ENCODE measurements at regions not wholly inside any gene's neighbourhood (a gene's known extent, or its start where the extent isn't known, plus 50 kb on each side); places are given as distances from the start of the nearest gene placed in this dataset.
"Not testable (repeated sequence)": the region's sequence is repeated elsewhere in the genome, so short reads cannot be mapped to it uniquely, and the experiment has no call there.

DNA sequence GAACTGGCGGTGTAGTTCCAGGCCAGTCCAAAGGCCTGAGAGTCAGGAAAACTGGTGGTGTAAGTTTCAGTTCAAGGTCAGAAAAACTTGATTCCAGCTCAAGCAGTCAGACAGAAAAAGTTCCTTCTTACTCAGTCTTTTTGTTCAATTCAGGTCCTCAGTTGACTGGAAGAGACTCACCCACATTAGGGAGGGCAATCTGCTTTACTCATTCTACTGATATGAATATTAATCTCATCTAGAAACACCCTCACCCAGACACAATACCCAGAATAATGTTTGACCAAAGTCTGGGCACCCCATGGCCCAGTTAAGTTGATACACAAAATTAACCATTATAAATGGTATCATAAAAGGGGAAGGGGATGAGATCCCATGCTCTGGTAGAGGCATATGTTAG, 50.1 kb upstream of the LTA4H start:
- DNase-seq (ENCODE audit: low spot score) = no peak

DNA sequence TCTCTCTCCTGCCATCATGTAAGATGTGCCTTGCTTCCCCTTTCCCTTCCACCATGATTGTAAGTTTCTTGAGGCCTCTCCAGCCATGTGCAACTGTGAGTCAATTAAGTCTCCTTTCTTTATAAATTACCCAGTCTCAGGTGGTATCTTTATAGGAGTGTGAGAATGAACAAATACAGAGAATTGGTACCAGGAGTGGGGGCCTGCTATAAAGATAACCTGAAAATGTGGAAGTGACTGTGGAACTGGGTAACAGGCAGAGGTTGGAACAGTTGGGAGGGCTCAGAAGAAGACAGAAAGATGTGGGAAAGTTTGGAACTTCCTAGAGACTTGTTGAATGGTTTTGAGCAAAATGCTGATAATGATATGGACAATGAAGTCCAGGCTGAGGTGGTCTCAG, 50.8 kb upstream of the LTA4H start:
- DNase-seq (ENCODE audit: low spot score) = not testable (repeated sequence)

DNA sequence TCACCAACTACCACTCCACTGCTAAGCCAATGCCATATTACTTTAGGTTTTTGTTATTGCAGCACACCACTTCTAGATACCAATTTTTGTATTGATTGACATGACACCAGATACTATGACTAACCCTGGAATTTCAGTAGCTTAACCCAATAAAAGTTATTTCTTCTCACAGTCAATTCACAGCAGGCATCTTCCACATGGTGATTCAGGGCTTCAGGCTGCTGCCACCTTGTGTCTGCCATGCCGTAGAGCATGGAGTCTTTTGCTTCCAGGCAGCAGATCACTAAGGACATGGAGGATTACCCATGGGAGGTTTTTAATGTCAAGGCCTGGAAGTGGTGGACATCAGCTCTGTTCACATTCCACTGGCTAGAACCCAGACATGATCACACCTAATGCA, 56.4 kb upstream of the LTA4H start:
- DNase-seq (ENCODE audit: low spot score) = no peak

DNA sequence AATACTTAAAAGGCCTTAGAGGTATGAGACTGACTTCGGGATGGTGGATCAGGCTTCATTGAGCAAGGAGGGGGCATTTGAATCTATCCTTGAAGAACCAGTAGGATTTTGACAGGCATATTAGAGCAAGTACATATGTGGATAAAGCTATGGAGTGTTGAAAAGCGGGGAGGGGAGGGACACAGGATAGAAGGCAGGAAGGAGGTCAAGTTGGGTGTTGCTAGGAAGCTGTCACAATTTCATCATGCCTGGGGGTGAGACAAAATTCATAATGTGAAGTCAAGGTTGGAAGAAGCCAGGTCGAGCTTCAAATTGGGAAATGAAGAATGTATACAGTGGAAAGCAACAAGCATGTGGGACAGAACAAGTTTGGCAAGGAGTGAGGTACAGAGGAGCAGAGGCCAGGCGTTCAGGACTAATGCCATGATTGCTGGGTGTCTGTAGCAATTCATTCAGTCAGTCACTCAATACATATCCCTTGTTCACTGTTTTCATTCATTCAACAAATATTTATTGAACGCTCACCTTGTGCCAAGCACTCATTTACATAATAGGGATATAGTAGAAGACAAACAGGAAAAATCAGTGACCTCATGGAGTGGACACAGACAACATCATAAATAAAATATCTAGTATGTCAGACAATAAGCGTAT, 58.3 kb upstream of the LTA4H start:
- DNase-seq (ENCODE audit: low spot score) = no peak

DNA sequence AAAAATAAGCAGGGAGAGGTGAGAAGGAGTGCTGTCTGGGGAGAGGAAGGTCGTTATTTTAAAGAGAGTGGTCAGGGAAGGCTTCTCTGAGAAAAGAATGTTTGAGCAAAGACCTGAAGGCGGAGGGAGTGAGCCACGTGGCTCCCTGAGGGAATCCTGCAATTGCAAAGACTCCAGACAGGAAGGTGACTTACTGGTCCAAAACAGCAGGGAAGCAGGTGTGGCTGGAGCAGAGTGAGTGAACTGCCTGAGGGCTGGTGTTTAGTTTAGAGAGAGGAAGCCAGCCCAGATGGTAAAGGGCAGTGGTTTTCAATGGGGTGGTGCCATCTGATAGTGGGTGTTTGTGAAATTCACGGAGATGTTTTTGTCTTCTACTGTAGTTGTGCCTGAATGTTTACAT, 58.8 kb upstream of the LTA4H start:
- DNase-seq (ENCODE audit: low spot score) = no peak

DNA sequence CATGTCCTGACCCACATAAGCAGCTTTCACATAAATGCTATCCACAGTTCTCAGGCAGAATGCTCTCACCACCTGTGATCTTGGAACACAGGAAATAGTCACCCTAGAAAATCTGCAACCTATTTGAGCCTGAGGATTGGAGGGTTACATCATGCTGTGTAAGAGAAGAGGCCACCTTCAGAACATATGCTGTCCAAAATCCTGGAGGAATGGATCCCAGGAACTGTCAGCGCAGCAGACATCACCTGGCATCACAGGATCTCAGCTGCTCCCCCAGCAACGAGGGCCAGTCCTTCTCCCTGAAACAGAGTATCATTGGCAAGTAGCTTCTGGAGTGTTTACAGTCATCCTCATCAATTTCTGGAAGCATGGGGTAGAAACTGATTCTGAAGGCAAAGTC, 63.2 kb upstream of the LTA4H start:
- DNase-seq (ENCODE audit: low spot score) = no peak

DNA sequence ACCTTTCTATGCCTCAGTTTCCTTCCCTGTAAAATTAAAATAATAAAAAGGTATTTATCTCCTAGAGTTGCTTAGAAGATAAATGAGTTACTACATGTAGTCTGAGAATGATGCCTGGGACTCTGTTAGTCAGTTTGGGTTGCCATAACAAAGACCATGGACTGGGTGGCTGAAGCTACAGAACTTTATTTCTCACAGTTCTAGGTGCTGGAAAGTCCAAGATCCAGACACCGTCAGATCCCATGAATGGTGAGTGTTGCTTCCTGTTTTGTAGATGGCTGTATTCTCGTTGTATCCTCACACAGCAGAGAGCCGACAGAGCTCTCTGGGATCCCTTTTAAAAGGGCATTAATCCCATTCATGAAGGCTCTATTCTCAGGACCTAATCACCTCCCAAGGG, 64.0 kb upstream of the LTA4H start:
- DNase-seq (ENCODE audit: low spot score) = no peak

DNA sequence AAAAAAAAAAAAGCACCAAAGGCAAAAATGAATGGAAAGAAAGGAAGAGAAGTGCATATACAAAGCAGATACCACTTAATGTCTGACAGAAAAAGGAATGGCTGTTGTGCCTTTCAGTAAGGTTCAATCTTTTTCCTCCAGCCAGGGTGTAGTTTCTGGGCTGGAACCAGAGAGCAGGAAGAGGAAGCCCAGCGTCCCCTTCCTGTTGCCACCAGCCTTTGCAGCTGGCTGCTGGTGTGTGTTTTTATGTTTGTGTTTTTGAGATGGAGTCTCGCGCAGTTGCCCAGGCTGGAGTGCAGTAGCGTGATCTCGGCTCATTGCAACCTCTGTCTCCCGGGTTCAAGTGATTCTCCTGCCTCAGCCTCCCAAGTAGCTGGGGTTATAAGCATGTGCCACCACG, 64.6 kb upstream of the LTA4H start:
- DNase-seq (ENCODE audit: low spot score) = no peak

DNA sequence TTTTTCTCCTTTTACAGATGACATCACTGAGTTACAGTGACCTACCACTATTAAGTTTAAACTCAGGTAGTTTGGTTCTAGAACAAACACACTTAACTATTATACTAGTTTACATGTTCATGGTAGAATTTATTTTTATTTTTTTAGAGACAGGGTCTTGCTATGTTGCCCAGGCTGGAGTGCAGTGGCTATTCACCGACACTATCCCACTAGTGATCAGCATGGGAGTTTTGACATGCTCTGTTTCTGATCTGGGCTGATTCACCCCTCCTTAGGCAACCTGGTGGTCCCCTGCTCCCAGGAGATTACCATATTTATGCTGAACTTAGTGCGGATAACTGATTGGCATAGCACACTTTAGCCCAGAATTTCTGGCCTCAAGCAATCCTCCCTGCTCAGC, 66.4 kb upstream of the LTA4H start:
- no peak for DNase-seq (ENCODE audit: low spot score)

DNA sequence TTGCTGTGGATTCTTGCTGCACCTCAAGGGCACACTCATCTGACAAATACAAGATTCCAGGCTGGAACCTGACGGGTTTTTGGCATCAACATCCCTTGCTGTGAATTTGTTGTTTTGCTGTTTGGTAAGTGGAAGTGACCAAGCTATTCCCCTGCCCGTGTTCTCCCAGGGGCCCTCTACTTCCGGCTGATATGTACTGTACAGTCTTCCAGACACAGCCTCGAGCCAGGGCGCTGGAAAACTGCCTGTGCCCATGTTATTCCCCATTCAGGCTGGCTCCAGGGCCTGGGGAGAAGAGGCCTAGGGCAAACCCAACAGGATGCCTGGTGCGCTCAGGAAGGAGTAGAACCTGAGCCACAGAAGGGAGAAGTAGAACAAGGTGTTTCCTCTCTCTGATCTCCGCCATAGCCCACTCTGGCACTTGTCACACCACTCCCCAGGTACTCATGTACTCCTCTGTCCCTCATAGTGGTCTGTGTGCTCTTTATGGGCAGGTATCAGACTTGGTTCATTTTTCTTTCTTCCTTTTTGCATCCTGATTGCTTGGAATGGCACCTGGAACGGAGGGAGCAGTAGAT, 67.8 kb upstream of the LTA4H start:
- no peak for DNase-seq (ENCODE audit: low spot score)

DNA sequence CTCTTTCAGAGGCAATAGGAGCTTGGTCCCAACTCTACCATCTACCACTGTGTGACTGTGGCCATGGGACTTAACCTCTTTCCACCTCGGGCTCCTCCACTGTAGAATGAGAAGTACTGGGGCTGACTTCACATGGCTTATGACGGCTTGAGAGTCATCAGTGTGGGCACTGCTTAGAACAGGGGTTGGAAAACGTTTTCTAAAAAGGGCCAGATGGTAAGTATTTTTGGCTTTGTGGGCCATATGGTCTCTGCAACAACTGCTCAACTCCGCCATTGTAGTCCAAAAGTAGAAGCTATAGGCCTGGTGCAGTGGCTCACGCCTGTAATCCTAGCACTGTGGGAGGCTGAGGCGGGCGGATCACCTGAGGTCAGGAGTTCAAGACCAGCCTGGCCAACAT, 69.2 kb upstream of the LTA4H start:
- DNase-seq (ENCODE audit: low spot score) = no peak

DNA sequence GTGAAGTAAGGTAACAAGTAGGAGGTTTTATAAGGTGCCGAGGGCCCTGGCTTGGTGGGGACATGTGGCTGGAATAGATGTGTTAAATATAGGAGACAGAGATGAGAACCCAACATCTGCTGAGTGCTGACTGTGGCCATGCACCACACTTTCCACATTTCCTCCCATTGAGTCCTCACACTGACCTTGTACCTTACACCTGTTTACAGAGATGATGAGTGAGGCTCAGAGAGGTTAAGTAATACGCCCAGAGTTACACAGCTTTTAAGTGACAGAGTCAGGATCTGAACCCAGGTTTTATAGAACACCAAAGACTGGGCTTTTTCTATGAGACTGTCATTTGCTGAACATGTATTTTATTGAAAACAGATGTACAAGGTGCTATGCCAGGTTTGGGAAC, 70.8 kb upstream of the LTA4H start:
- no peak for DNase-seq (ENCODE audit: low spot score)

DNA sequence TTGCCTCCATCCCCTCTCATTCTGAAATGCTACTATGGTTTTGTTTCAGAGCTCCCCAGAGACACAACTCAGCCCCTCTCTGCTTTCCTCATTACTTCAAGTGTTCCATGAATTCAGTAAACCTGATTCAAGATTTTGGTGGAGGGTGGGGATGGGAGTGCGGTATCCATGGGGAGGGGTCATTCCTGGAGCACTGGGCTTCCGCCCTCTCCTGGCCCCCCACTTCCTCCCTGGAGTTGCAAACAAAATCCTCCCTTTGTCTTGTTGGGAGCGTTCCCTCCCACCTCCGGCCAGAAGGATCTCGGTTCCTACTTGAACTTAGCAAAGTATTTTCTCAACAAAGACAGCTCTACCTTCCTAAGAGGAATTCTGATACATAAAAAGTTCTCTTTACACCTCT, 71.8 kb upstream of the LTA4H start:
- no peak for DNase-seq (ENCODE audit: low spot score)

DNA sequence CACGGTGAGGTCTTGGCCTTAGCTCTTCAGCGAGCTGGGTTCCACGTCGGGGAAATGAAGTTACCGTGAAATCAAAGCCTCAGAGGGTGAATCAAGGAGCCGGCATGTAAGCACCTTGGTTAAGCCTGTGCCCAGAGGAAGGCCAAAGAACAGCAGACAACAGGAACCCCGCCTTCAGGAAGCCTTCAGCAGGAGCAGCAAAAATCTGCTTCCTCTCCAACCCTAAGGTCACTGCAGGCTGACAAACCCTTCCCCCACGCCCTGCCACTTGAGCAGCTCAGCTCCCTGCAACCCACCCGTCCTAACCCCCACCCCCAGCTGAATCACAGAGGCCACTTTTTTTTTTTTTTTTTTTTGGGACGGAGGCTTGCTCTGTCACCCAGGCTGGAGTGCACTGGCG, 72.9 kb upstream of the LTA4H start:
- DNase-seq (ENCODE audit: low spot score) = no peak

DNA sequence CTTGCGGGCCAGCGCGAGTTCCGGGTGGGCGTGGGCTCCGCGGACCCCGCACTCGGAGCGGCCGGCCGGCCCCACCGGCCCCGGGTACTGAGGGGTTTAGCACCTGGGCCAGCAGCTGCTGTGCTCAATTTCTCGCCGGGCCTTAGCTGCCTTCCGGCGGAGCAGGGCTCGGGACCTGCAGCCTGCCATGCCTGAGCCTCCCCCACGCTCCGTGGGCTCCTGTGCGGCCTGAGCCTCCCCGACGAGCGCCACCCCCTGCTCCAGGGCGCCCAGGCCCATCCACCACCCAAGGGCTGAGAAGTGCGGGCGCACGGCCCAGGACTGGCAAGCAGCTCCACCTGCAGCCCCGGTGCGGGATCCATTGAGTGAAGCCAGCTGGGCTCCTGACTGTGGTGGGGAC, 73.6 kb upstream of the LTA4H start:
- DNase-seq (ENCODE audit: low spot score) = not testable (repeated sequence)

DNA sequence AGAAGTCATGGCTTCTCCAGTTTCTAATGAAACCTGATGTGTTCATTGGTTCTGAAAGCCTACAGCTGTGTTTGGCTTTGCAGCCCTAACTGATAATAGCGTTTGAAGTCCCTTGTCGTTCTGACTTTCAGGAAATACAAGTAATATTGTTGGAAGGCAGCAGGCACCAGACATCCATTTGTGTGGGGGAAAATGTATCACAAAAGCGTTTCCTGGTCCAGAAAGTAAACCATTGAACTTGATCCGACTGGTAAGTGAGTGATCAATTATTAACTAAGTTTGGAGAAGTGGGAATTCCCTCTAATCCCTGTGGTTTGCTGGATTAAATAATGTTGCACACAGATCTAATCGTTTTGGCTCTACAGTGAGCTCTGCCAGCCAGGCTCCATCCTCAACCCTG, 77.3 kb upstream of the LTA4H start:
- no peak for DNase-seq (ENCODE audit: low spot score)

DNA sequence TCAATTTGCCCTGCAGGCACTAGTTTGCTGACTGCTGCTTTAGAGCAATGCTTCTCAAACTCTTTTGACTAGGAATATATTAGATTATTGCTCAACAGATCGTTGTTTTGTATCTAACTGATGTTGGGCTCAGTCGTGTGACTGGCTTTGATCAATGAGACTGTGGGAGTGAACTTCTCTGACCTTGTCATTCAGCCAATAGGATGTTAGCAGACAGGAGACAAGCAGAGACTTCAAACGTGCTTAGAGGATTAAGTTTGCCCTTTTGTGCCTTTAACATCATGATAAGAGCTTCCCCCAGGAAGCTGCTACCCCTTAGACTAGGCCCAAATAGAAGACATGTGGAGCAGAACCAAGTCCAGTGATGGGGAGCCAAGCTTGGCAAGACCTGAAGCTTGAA, 76.7 kb upstream of the ELK3 start:
- DNase-seq (ENCODE audit: low spot score) = no peak

DNA sequence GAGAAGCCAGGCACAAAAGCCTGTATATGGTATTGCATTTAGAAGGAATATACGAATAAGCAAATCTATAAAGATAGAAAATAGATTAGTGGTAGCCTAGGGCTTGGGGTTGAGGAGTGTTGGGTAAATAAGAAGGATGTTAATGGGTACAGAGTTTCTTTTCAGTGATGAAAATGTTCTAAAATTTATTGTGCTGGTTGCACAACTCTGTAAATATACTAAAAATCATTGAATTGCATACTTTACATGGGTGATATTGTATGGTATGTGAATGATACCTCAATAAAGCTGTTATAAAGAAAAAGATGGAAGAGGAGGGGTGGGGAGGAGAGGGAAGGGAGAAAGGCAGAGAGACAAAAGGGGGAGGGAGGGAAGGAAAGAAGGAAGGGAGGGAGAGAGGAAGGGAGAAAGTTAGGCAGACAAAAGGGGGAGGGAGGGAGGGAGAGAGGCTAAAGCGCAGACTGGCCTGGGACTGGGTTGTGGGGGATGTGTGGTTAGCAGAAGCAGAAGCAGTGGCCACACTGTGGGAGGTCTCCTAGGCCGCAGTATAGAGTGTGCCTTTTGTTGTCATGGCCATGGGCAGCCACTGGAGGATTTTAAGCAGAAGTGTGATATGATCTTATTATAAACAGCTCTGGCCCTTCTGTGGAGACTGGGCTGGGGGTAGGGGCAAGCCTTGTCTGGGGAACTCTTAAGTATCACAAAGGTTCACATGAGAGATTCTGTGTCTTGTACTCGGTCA, 73.6 kb upstream of the ELK3 start:
- DNase-seq (ENCODE audit: low spot score) = no peak

DNA sequence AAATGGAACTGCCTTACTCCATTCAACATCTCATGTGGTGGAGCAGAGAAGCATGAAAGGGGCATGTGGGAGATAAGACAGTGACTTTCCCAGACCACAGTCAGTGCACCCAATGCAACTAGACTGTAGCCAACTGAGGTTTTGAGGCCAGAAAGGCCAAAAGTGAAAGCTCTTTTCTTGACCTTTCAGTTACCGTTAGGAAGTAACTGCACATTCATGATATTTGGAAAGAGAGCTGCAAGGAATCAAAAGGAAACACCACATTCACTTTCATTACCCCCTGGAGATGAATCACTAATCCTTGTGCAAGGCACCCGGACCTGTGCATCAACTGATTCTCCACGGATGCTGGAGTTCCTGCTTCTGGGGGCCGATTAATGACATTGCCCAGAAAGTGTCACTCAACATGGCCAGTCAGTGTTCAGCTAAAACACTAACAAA, 72.9 kb upstream of the ELK3 start:
- no peak for DNase-seq (ENCODE audit: low spot score)

DNA sequence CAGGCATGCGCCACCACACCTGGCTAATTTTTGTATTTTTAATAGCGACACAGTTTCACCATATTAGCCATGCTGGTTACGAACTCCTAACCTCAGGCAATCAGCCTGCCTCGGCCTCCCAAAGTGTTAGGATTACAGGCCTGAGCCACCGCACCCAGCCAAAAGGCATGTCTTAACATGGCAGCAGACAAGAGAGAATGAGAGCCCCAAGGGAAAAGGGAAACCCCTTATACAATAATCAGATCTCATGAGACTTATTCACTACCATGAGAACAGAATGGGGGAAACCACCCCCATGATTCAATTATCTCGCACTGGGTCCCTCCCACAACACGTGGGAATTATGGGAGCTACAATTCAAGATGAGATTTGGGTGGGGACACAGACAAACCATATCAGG, 65.9 kb upstream of the ELK3 start:
- not testable (repeated sequence) for DNase-seq (ENCODE audit: low spot score)

DNA sequence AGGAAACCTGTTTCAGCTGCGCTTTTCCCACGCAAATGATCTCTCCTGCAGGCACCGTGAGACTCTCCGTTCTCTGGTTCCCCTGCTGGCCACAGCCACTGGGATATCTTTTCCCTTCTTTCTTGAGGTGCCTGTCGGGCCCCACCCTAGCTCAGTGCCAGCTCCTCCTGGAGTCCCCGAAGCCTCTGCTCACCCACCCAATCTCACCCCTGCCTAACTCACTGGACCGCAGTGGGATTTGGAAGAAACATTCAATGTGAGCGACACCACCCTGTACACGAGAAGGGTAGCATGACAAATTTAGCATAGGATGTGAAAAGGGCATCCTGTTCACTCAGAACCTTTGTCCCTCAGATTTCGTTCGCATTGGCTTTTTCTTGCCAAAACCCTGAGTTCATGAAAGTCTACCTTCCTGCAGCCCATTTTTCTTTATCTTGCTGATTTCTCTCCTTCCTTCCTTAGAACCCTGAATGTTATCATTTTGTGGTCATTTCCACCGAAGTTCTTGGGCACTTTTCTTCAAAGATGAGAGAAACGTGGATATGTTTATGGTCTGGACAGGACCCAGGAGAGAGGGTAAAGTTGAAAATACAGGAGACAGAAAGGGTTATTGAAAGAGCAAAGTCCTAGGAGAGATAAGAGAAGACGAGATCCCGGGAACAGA, 63.6 kb upstream of the ELK3 start:
- DNase-seq (ENCODE audit: low spot score) = no peak

DNA sequence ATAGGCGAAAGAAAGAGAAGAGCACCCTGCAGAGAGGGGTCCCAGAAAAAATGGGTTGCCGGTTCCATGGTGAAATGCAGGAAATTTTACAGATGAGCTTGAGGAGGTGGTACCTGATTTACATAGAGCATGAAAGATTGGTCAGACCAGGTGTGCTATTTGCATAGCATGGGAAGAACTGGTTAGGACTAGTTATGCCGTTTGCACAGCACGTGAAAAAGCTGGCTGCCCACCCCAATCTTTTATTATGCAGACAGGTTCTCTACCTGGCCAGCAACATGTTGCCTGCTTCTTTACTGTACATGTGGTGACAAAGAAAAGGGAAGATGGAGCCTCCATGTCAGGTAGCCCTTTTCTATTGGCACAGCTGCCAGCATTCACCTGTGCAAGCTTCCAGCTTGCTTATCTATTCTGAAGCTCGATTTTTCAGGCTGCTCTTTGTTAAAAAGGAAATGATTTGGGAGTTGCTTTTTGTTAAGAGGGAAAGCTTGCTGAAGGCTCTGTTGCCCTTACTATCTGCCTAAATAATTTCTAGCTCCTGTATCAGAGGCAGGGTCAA, 62.9 kb upstream of the ELK3 start:
- no peak for DNase-seq (ENCODE audit: low spot score)

DNA sequence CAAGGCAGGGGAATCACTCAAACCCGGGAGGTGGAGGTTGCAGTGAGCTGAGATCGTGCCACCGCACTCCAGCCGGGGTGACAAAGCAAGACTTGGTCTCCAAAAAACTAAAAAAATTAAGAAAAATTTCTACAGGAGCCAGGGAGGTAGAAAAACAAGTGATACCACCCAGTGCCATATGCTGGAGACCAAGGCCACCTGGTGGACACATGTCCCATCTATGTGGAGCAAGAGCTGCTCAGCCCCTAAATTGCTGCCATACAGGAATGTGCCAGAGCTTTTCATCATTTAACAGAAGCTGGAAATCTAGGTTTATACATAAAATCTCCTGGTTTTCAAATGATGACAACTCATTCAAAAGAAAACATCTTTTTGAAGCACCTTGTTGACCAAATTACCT, 61.4 kb upstream of the ELK3 start:
- no peak for DNase-seq (ENCODE audit: low spot score)

Measured in AG20443 (cell line).